ENCODE measurements at regions not wholly inside any gene's neighbourhood (a gene's known extent, or its start where the extent isn't known, plus 50 kb on each side); places are given as distances from the start of the nearest gene placed in this dataset.
"Not testable (repeated sequence)": the region's sequence is repeated elsewhere in the genome, so short reads cannot be mapped to it uniquely, and the experiment has no call there.

DNA sequence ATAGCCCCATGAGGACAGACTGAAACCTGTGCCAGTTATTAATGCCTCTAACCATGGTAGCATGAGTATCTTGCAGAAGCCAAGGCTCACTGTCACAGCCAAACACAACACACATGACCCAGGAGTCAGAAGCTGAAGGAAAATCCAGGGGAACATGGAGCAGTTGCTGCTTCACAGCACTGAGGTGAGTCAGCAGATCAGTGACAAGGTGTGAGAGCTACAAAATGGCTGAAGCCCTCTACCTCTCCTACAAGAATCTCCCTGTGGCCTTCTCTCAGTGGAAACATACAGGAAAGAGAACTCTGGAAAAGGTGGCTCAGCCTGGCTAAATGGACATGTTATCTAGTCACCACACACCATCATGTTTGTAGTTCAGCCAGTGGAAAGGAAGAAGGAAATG, 93.5 kb downstream of the NAB1 start:
- no peak for DNase-seq (ENCODE audit: low spot score)

DNA sequence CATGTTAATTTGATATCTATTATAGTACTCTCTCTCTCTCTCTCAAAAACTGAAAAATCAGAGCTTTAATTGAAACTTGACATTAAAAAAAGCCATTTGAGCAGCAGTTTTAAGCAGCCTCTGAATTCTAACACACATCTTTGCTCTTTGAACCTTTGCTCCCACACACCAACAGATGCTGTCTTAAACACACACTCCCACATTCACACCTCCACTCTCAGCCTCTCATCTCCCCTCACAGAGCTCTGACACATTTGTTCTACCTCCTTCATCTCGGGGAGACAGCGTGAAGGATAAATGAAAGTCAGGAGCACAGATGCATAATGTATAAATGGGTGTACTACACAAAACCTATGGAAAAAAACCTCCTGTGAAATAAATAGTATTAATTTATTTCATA, 95.2 kb downstream of the NAB1 start:
- DNase-seq (ENCODE audit: low spot score), result no peak

DNA sequence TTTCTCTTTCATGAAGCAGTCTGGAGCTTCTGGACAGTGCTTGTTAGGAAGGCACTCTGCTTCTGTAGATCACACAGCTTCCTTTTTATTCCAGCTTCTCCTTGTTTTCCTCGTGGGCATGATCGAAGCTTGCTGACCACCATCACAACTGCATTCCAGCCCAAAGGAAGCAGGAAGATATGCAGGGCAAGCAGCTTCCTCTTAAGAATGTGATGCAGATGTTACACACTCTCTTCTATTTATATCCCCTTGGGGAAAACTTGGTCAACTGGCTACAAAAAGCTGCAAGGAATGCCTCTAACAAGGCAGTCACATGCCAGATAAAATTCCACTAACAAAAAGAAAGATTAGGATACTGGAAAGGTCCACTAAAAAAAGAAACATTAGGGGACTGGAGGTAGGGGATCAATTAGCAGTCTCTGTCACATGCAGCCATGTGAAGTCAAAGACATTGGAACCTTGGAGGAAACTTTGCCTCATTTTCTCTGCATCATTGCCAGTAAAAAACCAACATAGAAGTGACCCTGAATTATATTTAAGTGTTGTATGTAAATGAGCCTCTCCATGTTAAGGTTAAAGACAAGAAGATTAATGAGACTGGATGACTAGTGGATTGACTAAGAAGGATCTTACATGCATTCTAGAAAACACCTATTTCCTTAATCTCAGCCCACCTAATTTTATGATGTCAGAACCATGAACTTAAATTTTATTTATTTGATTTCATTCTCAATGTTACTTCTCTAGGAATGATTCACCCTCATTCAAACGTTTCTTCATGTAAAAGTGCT, 98.3 kb downstream of the NAB1 start:
- DNase-seq (ENCODE audit: low spot score), result no peak

DNA sequence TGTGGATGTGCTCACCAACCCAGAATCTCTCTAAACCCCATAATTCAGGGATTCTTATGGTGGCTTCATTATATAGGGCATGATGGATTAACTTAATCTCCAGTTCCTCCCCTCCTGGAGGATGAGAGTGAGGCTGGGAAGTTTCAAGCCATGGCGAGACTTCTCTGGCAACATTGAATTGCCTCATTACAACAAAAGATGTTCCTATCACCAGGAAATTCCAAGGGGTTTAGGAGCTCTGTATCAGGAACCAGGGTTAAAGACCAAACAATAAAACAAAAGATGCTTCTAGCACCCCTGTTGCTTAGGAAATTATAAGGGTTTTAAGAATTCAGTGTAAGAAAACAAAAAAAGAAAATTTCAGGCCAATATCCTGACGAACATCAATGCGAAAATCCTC, 100.1 kb downstream of the NAB1 start:
- DNase-seq (ENCODE audit: low spot score), result no peak

DNA sequence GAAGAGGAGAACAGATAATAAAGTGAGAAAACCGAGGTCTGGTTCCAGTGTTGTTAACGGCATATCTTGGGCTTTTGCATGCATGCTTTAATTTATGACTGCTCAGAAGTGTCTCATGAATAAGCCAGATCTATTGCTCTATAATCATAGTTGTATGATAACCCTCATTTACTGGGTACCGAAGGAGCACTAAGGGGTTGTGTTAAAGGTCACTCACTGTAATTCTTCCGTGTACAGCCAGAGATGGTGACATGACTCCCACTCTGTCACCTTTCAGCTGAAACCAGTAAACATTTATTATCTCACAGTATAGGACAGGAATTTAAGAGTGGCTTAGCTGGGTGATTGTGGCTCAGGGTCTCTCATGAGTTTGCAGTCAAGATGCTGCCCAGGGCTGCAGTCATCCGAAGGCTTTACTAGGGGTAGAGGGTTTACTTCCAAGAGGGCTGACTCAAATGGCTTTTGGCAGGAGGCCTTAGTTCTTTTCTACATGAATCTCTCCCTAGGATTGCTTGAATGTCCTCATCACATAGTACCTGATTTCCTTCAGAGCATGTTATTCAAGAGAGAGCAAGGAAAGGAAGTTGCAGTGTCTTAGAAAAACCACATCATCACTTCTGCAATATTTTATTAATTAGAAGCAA, 107.0 kb downstream of the NAB1 start:
- no peak for DNase-seq (ENCODE audit: low spot score)

DNA sequence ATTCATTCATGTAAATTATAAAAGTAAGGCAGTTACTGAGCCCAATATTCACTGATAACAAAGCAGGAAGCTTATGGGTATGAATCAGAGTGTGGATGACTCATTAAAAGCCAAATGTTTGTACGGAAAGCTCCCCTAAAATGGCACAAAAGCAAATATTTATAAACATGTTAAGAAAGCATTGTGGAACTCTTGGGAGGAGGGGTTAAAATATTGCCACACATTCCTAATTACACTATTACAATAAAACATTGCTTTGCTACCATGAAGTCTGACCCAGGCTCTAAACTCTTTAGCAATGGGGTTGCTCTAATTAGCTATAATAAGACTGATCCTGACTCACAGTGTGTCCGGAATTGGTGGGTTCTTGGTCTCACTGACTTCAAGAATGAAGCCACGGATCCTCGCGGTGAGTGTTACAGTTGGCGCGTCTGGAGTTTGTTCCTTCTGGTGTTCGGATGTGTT, 110.9 kb downstream of the NAB1 start:
- DNase-seq (ENCODE audit: low spot score), result peak; percentile 60

DNA sequence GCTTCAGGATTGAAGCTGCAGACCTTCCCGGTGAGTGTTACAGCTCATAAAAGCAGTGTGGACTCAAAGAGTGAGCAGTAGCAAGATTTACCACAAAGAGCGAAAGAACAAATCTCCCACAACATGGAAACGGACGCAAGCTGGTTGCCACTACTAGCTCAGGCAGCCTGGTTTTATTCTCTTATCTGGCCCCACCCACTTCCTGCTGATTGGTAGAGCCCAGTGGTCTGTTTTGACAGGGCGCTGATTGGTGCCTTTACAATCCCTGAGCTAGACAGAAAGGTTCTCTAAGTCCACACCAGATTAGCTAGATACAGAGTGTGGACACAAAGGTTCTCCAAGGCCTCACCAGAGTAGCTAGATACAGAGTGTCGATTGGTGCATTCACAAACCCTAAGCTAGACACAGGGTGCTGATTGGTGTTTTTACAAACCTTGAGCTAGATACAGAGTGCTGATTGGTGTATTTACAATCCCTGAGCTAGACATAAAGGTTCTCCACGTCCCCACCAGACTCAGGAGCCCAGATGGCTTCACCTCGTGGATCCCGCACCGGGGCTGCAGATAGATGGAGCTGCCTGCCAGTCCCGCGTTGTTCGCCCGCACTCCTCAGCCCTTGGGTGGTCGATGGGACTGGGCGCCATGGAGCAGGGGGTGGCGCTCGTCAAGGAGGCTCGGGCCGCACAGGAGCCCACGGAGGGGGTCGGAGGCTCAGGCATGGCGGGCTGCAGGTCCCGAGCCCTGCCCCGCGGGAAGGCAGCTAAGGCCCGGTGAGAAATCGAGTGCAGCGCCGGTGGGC, 111.7 kb downstream of the NAB1 start:
- not testable (repeated sequence) for DNase-seq (ENCODE audit: low spot score)

DNA sequence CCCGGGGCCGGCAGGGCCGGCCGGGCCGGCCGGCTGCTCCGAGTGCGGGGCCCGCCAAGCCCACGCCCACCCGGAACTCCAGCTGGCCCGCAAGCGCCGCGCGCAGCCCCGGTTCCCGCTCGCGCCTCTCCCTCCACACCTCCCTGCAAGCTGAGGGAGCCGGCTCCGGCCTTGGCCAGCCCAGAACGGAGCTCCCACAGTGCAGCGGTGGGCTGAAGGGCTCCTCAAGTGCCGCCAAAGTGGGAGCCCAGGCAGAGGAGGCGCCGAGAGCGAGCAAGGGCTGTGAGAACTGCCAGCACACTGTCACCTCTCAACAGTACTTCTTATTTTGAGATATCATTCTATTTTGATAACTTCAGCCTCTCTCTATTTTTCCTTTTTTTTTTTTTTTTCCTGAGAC, 112.3 kb downstream of the NAB1 start:
- DNase-seq (ENCODE audit: low spot score), result not testable (repeated sequence)

DNA sequence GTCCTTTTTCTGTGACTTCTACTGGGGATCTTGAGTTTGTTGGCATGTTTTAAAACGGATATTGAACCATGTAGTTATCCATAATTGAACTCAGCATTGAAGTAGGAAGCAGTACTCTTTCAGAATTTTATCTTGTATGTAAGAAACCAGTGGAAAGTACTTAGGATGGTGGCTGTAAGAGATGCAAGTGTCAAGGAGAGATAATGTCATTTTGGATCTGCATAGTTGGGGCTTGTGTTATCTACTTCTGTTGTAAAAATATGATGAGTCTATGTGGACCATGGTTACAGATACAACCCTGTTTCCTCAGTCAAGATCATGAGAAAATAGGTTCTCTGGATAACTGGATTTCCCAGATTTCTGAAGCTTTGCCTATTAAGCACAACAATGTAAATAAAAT, 113.7 kb downstream of the NAB1 start:
- no peak for DNase-seq (ENCODE audit: low spot score)

DNA sequence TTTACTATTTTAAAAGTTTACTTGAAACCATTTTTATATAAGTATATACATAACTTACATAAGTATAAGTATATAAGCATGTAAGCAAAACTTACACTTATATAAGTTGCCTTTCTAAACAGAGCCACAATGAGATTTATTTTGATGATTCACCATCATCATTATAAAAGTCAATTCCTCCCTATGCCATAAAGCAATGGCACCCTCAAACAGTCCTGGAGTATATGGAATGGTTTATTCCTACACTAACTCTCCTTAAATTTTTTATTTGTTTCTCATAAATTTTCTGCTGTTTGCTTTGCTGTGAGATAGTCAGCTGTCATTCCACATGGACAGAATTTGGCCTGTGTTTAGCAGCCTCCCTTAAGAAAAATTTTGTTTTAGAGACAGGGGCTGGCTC, 114.2 kb downstream of the NAB1 start:
- DNase-seq (ENCODE audit: low spot score), result no peak

DNA sequence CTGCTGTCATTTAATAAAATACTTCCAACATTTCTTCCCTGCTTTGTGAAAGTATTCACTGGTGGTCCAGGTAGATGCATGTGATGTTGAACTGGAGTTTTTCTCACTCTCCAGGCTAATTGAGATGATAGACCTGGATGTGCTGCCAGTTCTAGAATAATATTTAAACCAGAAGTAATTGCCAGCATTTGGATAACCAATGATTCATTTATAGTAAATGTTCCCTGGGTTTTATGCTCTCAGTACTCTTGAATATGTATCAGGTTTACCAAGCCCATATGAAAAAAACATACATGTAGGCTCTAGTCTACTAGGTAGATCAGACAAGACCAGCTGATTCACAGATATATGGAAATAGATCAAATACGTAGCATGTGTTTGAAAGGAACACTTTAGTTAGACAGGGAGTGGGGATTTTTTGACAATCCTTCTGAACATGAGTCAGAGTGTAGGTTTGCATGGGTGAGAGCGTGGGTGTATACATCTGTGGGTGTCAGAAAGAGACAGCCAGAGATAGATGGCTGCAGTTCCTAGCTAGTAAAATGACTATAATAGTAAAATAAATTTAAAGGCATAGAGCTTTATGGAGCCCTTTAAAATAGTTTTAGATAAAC, 115.1 kb downstream of the NAB1 start:
- DNase-seq (ENCODE audit: low spot score), result no peak

DNA sequence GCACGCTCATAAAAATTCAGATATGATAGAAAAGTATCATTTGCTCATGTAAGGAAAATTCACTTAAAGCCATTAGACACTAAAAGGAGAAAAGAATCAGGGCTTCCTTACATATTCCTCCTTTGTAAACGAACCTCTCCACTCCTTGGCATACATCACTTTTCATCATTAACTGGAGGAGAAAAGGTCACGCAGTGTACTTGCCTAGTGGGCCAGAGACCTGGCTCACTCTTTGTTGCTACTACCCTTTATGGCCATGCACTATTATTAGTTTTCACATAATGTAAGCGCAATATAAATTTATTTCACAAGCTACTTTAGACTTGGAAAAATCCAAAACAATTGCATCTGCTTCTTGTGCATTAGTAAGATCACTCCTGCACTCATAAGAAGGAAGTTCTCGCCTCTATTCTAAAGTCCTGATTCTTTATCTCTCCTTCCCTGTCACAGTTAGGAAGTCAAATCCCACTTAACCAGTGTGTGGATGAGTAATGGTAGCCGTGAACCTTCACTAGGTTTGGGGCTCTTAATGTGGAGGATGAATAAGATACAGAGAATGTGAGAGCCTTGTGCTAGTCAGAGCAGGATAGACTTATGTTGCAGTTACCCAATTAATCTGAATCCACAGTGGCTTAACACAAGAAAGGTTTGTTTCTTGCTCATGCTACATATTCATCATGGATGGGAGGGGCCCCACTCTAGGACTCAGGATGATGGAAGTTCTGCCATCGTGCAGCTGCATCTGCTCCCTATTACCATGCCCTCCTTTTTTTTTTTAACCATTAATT, 115.0 kb upstream of the GLS start:
- no peak for DNase-seq (ENCODE audit: low spot score)

DNA sequence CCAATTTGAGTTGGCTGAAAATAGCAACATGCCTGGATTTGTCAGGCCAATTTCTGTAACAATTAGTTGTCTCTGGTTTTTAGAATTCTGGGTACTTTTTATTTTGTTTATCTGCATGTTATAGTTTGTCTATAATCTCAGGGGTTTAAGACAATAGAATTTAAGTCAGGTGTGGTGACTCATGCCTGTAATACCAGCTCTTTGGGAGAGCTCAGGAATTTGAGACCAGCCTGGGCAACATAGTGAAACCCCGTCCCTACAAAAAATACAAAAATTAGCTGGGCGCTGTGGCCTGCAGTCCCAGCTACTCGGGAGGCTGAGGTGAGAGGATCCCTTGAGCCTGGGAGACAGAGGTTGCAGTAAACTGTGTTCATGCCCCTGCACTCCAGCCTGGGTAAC, 114.4 kb upstream of the GLS start:
- no peak for DNase-seq (ENCODE audit: low spot score)

DNA sequence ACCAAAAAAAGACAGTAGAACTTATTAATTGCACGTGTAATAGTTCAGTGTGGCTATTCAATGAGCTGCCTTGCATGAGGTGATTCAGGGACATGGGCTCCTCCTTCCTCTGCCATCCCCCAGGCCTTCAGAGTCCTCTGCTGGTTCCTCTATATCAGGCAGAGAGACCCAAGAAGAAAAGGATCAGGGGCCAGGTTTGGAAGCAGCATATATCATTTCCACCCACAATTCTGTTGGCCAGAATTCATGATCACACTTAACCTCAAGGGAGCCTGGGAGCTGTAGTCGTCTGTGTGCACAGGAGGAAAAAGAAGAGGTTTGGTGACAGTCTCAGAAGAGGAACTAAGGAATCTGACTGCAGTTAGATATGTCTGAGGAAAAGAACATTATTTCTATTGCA, 114.0 kb upstream of the GLS start:
- no peak for DNase-seq (ENCODE audit: low spot score)

DNA sequence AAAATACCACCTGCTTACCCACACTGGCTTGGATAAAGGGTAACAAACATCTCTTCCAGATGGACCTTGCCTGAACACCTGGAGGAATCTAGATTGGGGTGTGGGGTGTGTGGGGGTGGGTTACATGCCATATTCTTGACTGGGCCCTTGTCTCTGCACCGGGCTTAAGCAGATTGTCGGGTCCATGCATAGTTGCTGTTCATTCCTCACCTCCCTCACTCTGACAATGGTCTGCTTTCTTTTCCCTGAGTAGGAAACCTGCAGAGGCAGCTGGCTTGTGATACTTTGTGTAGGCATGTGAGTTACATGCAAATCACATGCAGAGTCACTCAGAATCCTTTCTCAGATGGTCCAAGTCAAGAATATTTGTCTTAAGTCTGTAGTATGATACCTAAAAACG, 112.8 kb upstream of the GLS start:
- DNase-seq (ENCODE audit: low spot score), result no peak

DNA sequence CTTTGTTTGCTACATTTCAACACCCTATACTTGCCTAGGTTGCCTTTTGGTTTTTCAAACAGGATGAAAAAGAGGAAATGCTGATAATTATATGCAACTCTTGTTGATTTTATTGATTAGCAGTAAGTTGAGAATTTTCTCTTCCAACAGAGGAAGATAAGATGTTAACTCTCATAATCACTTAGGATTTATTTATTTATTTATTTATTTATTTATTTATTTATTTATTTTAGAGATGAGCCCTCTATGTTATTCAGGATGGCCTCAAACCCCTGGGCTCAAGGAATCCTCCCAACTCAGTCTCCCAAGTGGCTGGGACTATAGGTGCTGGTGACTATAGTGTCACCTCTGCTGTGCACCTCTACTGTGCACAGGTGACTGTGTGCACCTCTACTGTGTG, 111.4 kb upstream of the GLS start:
- no peak for DNase-seq (ENCODE audit: low spot score)

DNA sequence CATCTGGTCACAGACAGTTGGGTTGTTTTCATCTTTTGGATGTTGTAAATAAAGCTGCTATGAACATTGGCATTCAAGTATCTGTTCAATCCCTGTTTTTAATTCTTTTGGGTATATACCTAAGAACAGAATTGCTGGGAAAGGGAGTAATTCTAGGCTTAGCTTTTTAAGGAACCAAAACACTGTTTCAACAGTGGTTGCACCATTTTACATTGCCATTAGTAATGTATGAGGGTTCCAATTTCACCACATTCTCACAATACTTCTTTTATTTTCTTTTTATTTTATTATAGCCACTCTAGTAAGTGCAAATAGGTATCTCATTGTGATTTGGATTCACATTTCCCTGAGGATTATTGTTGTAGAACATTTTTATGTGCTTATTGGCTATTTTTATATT, 108.9 kb upstream of the GLS start:
- DNase-seq (ENCODE audit: low spot score), result no peak

DNA sequence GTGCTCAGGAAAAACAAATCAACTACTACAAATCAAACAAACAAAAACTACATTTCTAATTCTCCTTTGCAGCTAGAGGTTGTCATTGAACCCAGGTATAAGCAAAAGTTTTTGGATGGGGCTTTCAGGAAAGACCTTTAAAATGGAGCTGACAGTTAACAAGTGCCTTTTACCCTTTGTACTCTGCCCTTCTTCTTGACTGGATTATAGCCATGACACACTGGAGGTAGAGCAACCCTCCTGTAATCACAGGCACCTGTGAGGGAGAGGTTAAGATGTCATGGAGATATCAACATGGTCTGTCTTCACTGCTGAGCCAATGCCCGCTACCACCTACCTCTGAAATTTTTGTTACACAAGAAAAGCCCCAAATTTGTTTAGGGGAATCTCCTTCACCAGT, 100.0 kb upstream of the GLS start:
- DNase-seq (ENCODE audit: low spot score), result no peak

DNA sequence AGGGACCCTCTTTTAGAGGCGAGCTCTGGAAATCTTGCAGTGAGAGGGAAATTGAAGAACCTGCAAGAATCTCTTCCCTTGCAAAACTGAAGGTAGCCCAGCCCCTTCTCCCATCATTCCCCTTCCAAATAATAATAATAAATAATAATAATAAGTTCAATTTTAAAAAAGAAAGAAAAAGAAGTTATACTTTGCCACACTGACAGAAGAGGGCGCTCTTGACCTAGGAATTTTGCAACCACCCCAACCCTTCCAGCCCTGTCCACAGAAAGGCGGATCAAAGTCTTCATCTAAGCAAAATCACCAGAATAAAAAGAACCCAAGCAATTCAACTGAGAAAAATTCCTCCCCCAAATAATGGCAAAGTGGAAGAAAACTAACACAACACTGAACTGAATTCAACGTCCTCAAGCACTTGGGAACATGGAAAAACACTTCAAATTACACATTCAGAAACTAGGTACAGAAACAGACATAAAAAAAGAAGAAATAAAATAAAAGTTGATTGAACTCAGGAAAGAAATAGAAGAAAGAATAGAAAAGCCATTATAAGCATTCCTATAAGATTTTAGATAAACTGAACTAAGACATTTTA, 98.9 kb upstream of the GLS start:
- DNase-seq (ENCODE audit: low spot score), result peak; percentile 49

DNA sequence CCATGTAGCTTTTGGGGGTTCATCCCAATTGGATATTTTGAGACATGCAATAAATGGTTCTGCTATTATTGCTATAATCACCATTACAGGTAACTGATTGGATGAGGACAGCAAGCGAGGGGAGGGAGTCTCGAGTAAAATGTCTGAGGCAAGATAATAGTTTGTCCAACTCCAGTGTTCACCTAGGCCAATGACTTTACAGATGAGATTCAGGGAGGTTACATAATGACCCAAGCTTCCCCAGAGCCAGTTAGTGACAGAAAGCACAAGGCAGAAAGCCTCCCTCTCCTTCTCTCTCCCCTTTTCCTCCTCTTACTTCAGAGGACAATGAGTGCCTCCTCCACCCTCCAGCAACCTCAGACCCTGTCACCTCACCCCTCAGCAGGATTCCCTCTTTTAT, 98.4 kb upstream of the GLS start:
- no peak for DNase-seq (ENCODE audit: low spot score)

DNA sequence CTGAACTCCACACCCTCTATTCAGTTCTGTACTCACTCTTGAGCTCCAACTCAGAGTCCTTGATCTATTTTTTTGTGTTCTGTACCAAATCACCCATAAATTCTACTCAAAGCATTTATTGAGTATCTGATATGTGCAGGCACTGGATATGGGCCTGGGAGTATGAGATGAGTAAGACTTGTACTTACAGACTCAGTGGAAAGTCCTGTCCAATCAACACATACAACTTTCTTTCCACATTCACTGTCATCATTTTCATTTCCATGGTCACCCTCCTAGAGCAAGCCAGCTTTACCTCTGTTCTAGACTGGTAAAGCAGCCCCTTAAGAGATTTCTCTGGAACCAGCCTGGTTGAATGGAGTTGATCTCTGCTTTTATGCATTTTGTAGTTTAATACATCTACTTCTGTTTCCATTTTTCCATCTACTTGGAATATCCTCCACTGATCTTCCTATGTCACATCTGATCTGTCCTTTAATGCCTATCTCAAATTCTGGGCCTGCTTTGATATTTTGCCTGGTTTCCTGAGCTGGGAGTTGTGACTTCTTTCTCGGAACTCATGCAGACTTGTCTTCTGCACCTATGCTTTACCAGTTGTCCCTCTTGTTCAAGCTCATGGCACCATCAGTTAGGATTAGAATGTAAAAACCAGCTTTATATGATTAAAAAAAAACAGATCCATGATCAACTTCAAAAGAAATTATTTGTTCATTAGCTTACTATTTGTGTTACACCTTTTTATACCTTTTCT, 96.9 kb upstream of the GLS start:
- DNase-seq (ENCODE audit: low spot score), result no peak

Data from LoVo (cell line).